ENCODE measurements at regions not wholly inside any gene's neighbourhood (a gene's known extent, or its start where the extent isn't known, plus 50 kb on each side); places are given as distances from the start of the nearest gene placed in this dataset.

DNA sequence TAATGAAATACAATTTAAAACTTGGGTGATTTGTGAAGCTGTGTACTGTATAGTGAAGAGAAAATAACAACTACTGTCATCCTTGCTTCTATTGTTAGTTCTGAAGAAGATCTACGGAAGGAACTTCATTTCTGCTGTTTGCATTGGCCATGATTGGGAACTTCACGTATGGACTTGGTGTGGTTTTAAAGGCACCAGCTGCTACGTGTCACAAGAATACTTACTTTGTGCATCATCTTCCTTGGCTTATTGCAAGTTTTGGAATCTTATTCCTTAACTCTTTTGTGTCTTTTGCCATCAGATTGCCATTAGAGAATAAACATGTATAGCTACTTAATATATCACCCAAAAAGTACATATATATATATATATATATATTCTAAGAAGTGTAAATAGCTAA lies 75.0 kb upstream of the VEPH1 start:
- H3K27ac ChIP-seq (ENCODE audit: low read depth, low read length), result no peak overlapping the region
- no peaks in the 10 kb centered on the region for H4K20me1 ChIP-seq (ENCODE audit: control insufficient read depth, insufficient read depth, low read depth, low read length)
- H3K79me2 ChIP-seq (ENCODE audit: control insufficient read depth, low read length), result no peaks in the 10 kb centered on the region
- no peaks in the 10 kb centered on the region for H3F3A ChIP-seq (ENCODE audit: control insufficient read depth, insufficient read depth)
- H3K4me3 ChIP-seq (ENCODE audit: low read length), result no peak overlapping the region
- no peaks in the 10 kb centered on the region for H3K36me3 ChIP-seq (ENCODE audit: control insufficient read depth, low read length)
- no peaks in the 10 kb centered on the region for H3K9me2 ChIP-seq (replicated peaks; ENCODE audit: control insufficient read depth, low read length)
- H3K4me2 ChIP-seq (ENCODE audit: low read length), result no peak overlapping the region
- 0 out of 2 replicates have a peak, but pooled peaks cover 2% of the 10 kb centered on the region for H3K27me3 ChIP-seq (ENCODE audit: control insufficient read depth, low read length)
- no peak for TF ChIP-seq EZH2phosphoT487 (IDR thresholded peaks at IDR 0.05; ENCODE audit: borderline replicate concordance, low read length)
- TF ChIP-seq, protein P1, sequence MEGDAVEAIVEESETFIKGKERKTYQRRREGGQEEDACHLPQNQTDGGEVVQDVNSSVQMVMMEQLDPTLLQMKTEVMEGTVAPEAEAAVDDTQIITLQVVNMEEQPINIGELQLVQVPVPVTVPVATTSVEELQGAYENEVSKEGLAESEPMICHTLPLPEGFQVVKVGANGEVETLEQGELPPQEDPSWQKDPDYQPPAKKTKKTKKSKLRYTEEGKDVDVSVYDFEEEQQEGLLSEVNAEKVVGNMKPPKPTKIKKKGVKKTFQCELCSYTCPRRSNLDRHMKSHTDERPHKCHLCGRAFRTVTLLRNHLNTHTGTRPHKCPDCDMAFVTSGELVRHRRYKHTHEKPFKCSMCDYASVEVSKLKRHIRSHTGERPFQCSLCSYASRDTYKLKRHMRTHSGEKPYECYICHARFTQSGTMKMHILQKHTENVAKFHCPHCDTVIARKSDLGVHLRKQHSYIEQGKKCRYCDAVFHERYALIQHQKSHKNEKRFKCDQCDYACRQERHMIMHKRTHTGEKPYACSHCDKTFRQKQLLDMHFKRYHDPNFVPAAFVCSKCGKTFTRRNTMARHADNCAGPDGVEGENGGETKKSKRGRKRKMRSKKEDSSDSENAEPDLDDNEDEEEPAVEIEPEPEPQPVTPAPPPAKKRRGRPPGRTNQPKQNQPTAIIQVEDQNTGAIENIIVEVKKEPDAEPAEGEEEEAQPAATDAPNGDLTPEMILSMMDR (IDR thresholded peaks at IDR 0.05; ENCODE audit: low read depth, low read length, poor library complexity, severe bottlenecking), result no peak
- no peaks in the 10 kb centered on the region for H3K4me1 ChIP-seq (ENCODE audit: control insufficient read depth, low read length)
- H3K9me3 ChIP-seq (ENCODE audit: control insufficient read depth, insufficient read depth, low read length), result no peaks in the 10 kb centered on the region

DNA sequence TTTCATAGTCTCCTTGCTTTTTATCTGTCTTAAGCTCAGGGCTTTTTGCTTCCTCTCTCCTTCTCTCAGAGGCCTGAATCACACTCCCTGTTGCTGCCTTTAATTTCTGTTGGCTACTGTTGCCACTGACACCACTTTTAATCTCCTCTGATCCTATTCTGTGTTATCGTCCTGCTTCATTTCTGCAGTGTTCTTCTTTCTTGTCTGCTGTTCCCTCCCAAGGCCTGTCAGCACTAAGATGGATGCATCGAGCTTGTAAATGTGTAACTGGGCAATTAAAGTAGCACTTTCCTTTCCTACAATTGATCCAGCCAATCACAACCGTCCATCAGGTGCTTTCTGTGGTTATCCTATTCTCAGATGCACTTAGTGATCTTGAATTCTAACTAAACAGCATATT lies 71.3 kb upstream of the VEPH1 start:
- no peaks in the 10 kb centered on the region for H3F3A ChIP-seq (ENCODE audit: control insufficient read depth, insufficient read depth)
- TF ChIP-seq EZH2phosphoT487 (IDR thresholded peaks at IDR 0.05; ENCODE audit: borderline replicate concordance, low read length), result no peak
- TF ChIP-seq, protein P1 (IDR thresholded peaks at IDR 0.05; ENCODE audit: low read depth, low read length, poor library complexity, severe bottlenecking), result no peak
- H3K79me2 ChIP-seq (ENCODE audit: control insufficient read depth, low read length), result no peaks in the 10 kb centered on the region
- no peak overlapping the region for H3K27ac ChIP-seq (ENCODE audit: low read depth, low read length)
- no peaks in the 10 kb centered on the region for H3K9me3 ChIP-seq (ENCODE audit: control insufficient read depth, insufficient read depth, low read length)
- H3K4me3 ChIP-seq (ENCODE audit: low read length), result no peak overlapping the region
- no peaks in the 10 kb centered on the region for H3K9me2 ChIP-seq (replicated peaks; ENCODE audit: control insufficient read depth, low read length)
- no peaks in the 10 kb centered on the region for H3K4me1 ChIP-seq (ENCODE audit: control insufficient read depth, low read length)
- no peak overlapping the region for H3K4me2 ChIP-seq (ENCODE audit: low read length)
- H3K27me3 ChIP-seq (ENCODE audit: control insufficient read depth, low read length), result 0 out of 2 replicates have a peak, but pooled peaks cover 2% of the 10 kb centered on the region
- no peaks in the 10 kb centered on the region for H3K36me3 ChIP-seq (ENCODE audit: control insufficient read depth, low read length)
- no peaks in the 10 kb centered on the region for H4K20me1 ChIP-seq (ENCODE audit: control insufficient read depth, insufficient read depth, low read depth, low read length)

DNA sequence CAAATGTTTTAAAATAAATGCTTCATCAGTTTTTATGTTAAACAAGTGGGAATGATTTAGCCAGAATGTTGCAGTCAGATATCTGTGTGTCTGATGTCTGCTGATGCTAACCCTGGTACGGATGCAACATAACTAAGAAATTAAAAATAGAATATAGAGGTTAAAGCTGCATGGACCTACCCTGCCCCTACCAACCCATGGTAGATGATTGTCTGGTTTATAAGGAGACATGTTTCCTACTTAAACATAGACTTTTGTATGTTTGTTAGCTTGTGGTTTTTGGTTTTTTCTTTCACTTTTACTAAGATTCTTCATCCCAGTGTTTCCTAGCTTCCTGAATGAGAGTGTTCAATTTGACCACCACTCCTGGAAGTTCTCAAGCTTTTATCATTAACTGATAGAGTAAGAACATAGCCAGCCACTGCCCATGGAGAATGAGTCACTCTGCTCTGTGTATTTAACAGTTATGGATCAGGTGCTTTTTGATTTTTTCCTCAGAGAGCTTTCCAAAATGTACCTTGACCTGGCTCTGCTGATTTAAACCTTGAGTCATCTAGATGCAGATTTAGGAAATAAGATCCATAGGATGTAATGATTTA lies 70.7 kb upstream of the VEPH1 start:
- no peak for TF ChIP-seq EZH2phosphoT487 (IDR thresholded peaks at IDR 0.05; ENCODE audit: borderline replicate concordance, low read length)
- TF ChIP-seq, protein P1 (IDR thresholded peaks at IDR 0.05; ENCODE audit: low read depth, low read length, poor library complexity, severe bottlenecking), result no peak
- Histone ChIP-seq H3K36me3 (ENCODE audit: control insufficient read depth, low read length) (no peaks in the 10 kb centered on the region), H3K4me2 (ENCODE audit: low read length) (no peak overlapping the region), H3F3A (ENCODE audit: control insufficient read depth, insufficient read depth) (no peaks in the 10 kb centered on the region), H3K27me3 (ENCODE audit: control insufficient read depth, low read length) (peaks cover 2% of the 10 kb centered on the region; the same call in 1 of the 2 replicates), H3K4me1 (ENCODE audit: control insufficient read depth, low read length) (no peaks in the 10 kb centered on the region), H3K9me3 (ENCODE audit: control insufficient read depth, insufficient read depth, low read length) (no peaks in the 10 kb centered on the region), H3K9me2 (replicated peaks; ENCODE audit: control insufficient read depth, low read length) (no peaks in the 10 kb centered on the region), H3K79me2 (ENCODE audit: control insufficient read depth, low read length) (no peaks in the 10 kb centered on the region), H3K27ac (ENCODE audit: low read depth, low read length) (no peak overlapping the region), H4K20me1 (ENCODE audit: control insufficient read depth, insufficient read depth, low read depth, low read length) (no peaks in the 10 kb centered on the region), H3K4me3 (ENCODE audit: low read length) (no peak overlapping the region)
